Kidney tubule cell (primary cell): ENCODE measurements at regions not wholly inside any gene's neighbourhood (a gene's known extent, or its start where the extent isn't known, plus 50 kb on each side); places are given as distances from the start of the nearest gene placed in this dataset.
"Not testable (repeated sequence)": the region's sequence is repeated elsewhere in the genome, so short reads cannot be mapped to it uniquely, and the experiment has no call there.

ENCODE experiments used
- DNase-seq: peaks from one replicate; pipeline ENCODE4 v3.0.0-alpha.2; 2018; ENCODE audit warnings: low spot score

GRCh38 chr4:57875829-57876392 is 765.7 kb upstream of the IGFBP7 start:
- DNase-seq: no peak

GRCh38 chr4:57866468-57867171 is 756.4 kb upstream of the IGFBP7 start:
- no peak for DNase-seq

DNA sequence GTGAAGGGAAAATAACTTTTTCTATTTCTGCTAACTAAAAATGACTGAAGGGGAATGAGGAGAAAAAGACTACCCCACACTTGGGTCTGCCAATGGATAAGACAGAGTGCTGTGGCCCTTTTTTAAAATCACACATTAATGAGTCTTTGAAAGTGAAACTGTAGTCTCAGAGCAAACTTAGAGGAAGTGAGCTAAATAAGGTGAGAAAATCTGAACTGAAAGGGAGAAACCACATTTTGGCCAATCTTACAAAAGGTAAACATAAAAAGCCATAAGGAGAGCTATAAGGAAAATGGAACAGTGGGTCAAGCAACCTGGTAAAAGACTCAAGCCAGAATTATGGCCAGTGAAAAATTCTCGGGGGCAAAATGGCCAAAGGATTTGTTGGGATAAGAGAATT is 755.1 kb upstream of the IGFBP7 start:
- no peak for DNase-seq

GRCh38 chr4:57854748-57855147 is 744.6 kb upstream of the IGFBP7 start:
- peak; percentile 65 for DNase-seq

DNA sequence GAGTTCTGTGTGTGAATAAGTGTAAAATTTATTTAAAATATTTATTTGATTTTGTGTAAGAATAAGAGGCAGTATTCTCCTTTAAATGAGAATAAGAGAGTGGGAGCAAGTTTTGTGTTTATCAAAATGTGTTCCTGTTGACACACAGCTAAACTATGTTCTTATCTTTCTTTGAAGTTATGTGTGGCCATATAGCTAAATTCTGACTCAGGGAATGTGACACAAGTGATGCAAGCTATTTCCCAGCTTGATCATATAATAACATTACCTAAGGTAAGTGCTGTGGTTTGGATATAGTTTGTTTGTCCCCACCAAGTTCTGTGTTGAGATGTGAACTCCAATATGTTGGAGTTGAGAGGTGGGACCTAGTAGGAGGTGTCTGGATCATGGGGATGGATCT is 740.0 kb upstream of the IGFBP7 start:
- DNase-seq: no peak

DNA sequence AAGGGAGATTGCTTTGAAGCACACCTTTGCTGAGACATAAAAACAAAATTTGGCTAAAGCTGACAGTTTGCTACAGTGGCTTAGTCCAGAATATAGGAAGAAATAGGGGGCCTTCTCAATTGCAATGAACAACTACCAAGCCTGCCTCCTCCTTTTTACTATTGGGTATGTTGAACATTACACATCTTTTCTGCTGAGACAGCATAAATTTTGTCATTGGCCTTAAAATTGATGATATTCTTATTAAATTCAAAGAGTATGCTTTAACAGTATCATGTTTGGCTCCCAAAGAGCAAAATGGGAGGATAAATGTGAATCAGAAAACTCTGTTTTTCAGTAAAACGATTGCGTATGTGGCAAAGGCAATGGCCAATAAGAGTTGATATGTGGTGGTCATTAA is 721.9 kb upstream of the IGFBP7 start:
- DNase-seq: no peak

- no peak for DNase-seq
Observed at GRCh38 chr4:57789666-57790065, 679.5 kb upstream of the IGFBP7 start.

DNA sequence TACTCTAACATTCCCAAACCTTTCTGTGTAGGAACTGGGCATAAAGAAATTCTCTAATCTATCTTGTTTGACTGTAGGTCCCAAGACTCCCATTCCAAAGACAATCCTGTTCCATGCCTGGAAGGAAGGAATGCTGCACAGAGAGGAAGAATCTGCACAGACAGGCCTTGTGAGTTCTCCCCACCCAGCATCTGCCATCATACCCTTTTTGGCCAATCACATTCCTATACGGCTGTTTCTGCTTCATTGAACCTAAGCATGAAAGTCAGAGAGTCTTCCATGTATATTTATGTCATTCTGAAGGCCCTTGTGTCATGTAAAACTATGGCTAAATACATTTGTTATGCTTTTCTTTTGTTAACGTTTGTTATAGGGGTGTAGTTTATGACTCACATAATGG is 667.7 kb upstream of the IGFBP7 start:
- no peak for DNase-seq

DNA sequence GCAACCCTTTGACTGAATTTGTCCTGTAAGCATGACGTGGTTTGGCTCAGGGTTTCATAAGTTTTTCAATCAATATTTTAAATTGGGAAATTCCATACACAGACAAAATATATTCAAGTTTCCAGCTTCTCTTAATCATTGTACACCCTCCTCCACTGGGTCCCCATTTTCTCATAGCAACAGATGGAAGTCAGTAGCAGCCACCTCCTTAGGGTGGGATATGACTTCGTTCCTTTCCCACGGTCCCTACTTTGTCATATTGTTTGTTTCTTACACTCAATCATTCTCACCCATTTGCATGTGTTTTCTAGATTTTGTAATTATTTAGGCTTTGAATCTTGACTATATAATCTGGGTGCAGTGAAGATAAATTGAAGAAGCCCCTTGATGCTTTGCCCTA is 664.5 kb upstream of the IGFBP7 start:
- no peak for DNase-seq

GRCh38 chr4:57774171-57774570 is 664.0 kb upstream of the IGFBP7 start:
- DNase-seq: no peak

- DNase-seq: no peak
Observed at GRCh38 chr4:57766341-57766740, 656.2 kb upstream of the IGFBP7 start.

DNA sequence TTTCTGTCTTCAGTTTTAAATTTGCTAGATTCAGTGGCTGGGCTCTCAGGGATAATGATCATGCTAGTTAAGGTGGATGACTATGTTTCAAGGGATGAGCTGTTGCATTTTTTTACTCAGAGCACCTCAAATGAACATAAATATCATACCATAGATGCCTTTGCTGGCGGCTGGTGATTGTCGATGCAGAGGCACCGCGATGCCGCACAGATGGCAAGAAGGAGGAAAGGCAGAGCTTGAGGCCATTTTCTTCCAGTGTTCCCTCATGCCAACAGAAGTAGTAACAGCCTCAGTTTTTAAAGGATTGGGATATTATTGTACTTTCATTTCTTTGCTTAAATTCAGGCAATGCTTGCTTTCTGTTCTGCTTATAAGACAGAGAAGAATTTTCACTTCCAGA is 654.7 kb upstream of the IGFBP7 start:
- no peak for DNase-seq

DNA sequence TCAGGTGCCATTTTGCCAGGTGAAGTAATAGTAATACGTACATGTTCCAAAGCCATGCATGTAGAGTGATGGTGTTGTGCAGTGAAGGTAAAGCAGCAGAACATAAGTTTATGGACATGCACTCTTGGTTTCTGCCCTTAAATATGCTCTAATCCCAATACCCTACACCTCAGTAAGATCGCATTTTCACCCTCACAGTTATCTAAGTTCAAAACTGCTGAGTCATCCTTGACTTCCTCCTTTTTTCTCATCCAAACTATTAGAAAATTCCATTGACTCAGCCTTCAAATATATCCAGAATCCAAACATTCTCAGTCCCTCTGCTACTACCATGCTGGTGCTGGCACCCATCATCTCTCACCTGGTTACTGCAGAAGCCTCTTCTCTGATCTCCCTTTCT is 652.9 kb upstream of the IGFBP7 start:
- DNase-seq: peak; percentile 39

GRCh38 chr4:57740625-57741190 is 630.5 kb upstream of the IGFBP7 start:
- DNase-seq: no peak

DNA sequence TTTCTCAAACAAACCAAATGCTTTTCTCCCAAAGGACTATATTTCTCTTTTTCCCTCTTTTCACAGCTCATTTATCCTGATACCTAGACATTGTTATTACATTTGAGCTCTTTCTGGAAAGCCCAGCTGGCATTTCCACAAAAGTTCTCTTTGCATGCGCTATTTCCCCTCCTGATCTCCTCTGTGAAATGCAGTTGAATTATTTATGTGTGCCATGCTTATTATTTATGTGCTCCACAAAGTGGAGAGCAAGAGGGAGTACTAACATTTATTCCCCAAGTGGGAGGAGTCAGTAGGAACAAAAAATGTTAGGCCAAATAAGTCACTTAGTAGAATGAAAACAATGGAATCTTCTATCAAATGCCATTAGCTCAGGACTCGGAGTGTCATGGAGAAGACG is 626.6 kb upstream of the IGFBP7 start:
- DNase-seq: no peak

- no peak for DNase-seq
Observed at GRCh38 chr4:57734104-57734670, 624.0 kb upstream of the IGFBP7 start.

DNA sequence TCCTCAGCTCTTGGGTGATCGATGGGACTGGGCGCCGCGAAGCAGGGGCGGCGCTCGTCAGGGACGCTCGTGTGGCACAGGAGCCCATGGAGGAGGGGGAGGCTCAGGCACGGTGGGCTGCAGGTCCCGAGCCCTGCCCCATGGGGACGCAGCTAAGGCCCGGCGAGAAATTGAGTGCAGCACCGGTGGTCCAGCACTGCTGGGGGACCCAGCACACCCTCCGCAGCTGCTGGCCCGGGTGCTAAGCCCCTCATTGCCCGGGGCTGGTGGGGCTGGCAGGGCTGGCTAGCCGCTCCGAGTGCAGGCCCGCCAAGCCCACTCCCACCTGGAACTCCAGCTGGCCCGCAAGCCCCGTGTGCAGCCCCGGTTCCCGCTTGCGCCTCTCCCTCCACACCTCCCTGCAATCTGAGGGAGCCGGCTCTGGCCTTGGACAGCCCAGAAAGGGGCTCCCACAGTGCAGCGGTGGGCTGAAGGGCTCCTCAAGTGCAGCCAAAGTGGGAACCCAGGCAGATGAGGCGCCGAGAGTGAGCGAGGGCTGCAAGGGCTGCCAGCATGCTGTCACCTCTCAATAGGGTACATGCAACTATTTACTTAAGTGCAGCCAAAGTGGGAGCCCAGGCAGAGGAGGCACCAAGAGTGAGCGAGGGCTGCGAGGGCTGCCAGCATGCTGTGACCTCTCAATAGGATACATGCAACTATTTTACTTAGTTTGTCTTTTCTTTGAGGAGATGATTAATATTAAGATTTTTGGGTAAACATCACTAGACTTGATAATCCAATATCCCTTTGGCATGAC is 619.8 kb upstream of the IGFBP7 start:
- DNase-seq: not testable (repeated sequence)

DNA sequence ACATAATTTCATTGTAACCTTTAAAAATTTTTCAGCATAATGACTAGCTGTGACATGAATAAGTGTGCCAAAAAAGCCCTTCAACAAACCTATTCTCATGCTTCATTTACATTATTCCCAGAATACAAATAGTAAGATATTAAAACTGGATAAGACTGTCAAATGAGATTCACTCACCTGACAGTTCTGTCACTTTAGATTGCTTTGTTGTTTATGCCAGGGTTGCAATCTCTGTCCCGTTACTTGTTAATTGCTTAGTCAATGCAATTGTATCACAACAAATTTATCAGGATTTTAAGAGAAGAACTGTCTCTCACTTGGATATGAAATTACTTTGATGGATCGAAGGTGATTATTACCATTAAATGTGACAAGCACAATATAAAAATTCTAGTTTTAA is 616.0 kb upstream of the IGFBP7 start:
- DNase-seq: no peak

- peak; percentile 55 for DNase-seq
Observed at GRCh38 chr4:57719456-57719855, 609.3 kb upstream of the IGFBP7 start.

DNA sequence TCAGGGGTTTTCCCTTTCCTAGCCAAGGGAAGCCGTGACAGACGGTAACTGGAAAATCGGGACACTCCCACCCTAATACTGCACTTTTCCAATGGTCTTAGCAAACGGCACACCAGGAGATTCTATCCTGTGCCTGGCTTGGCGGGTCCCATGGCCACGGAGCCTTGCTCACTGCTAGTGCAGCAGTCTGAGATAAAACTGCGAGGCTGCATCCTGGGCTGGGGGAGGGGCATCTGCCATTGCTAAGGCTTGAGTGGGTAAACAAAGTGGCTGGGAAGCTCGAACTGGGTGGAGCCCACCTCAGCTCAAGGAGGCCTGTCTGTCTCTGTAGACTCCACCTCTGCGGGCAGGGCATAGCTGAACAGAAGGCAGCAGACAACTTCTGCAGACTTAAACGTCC is 604.1 kb upstream of the IGFBP7 start:
- DNase-seq: not testable (repeated sequence)

GRCh38 chr4:57710053-57710452 is 599.9 kb upstream of the IGFBP7 start:
- no peak for DNase-seq

DNA sequence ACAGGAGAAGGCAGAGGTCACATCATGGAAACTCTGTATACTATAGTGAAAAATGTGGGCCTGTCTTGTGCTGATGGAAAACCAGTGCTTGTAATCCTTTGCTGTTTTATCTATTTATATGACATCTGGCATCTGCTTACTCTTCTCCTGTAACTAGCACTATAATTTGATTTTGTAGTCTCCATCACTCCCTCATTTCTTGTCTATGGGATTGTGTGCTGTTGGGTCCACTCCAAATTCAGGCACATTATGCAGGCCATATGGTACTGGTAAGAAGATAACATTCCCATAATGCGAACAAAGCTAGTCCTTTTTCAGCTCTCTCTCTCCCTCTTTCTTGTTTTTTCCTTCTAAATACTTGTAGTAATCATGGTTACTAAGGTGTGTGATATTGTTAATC is 581.2 kb upstream of the IGFBP7 start:
- DNase-seq: no peak
